ENCODE measurements at regions not wholly inside any gene's neighbourhood (a gene's known extent, or its start where the extent isn't known, plus 50 kb on each side); places are given as distances from the start of the nearest gene placed in this dataset.

GRCh38 chr14:58961045-58961731 lies 227.3 kb upstream of the DAAM1 start:
- Mint-ChIP-seq H3K27ac (no peak overlapping the region), H3K27me3 (ENCODE audit: low read depth) (no peaks in the 10 kb centered on the region), H3K4me3 (no peak overlapping the region), H3K36me3 (no peaks in the 10 kb centered on the region), H3K9me3 (peaks cover 8% of the 10 kb centered on the region), H3K4me1 (peaks cover 15% of the 10 kb centered on the region)
- ChIA-PET POLR2A (no interaction called here), CTCF (no interaction called here)
- ATAC-seq: no peak
- TF ChIP-seq ZBTB21 (CRISPR knock-in tag; IDR thresholded peaks at IDR 0.05; ENCODE audit: borderline replicate concordance): no peak
- no peak for TF ChIP-seq EMX1 (CRISPR knock-in tag; IDR thresholded peaks at IDR 0.05)
- no peak for TF ChIP-seq USF1 (CRISPR knock-in tag; IDR thresholded peaks at IDR 0.05)
- no peak for TF ChIP-seq USF2 (CRISPR knock-in tag; IDR thresholded peaks at IDR 0.05)
- TF ChIP-seq FOXJ3 (CRISPR knock-in tag; IDR thresholded peaks at IDR 0.05; ENCODE audit: borderline replicate concordance): no peak
- TF ChIP-seq CBFB (CRISPR knock-in tag; IDR thresholded peaks at IDR 0.05; ENCODE audit: low read depth): no peak
- TF ChIP-seq NR1H2 (CRISPR knock-in tag; IDR thresholded peaks at IDR 0.05): no peak
- TF ChIP-seq NR3C1 (CRISPR knock-in tag; conservative IDR thresholded peaks at IDR 0.05; ENCODE audit: low read depth): no peak
- TF ChIP-seq NFE2L1 (CRISPR knock-in tag; IDR thresholded peaks at IDR 0.05): no peak
- no peak for TF ChIP-seq JUN (CRISPR knock-in tag; IDR thresholded peaks at IDR 0.05)
- TF ChIP-seq CREM (CRISPR knock-in tag; IDR thresholded peaks at IDR 0.05): no peak
- TF ChIP-seq HMGA2 (CRISPR knock-in tag; IDR thresholded peaks at IDR 0.05): no peak
- TF ChIP-seq FOXP1 (CRISPR knock-in tag; IDR thresholded peaks at IDR 0.05; ENCODE audit: borderline replicate concordance): no peak
- no peak for TF ChIP-seq ZNF281 (CRISPR knock-in tag; IDR thresholded peaks at IDR 0.05)
- TF ChIP-seq HMGXB4 (CRISPR knock-in tag; IDR thresholded peaks at IDR 0.05): no peak
- TF ChIP-seq E2F5 (CRISPR knock-in tag; IDR thresholded peaks at IDR 0.05): no peak
- no peak for DNase-seq (ENCODE audit: low spot score)

GRCh38 chr14:58963873-58964597 lies 224.4 kb upstream of the DAAM1 start:
- ChIA-PET CTCF (interaction anchor here (1.0 kb wide), 1 partner anchor 9 kb away, joined by 3 read pairs; no protein-coding TSS in a partner anchor), POLR2A (no interaction called here)
- ATAC-seq (no peak), DNase-seq (ENCODE audit: low spot score) (no peak)
- no peaks in the 10 kb centered on the region; the same call in 1 of the 2 replicates for H3K27me3 Mint-ChIP-seq (ENCODE audit: low read depth)
- no peaks in the 10 kb centered on the region for H3K36me3 Mint-ChIP-seq
- H3K4me1 Mint-ChIP-seq: peaks cover 7% of the 10 kb centered on the region
- H3K27ac Mint-ChIP-seq: no peak overlapping the region
- H3K9me3 Mint-ChIP-seq: no peaks in the 10 kb centered on the region
- H3K4me3 Mint-ChIP-seq: no peak overlapping the region
- TF ChIP-seq JUN (CRISPR knock-in tag; IDR thresholded peaks at IDR 0.05) (no peak), ATF6 (CRISPR knock-in tag; IDR thresholded peaks at IDR 0.05) (no peak), MLX (CRISPR knock-in tag; IDR thresholded peaks at IDR 0.05) (no peak), ZNF317 (CRISPR knock-in tag; IDR thresholded peaks at IDR 0.05; ENCODE audit: borderline replicate concordance, low read depth) (no peak), SMAD3 (CRISPR knock-in tag; IDR thresholded peaks at IDR 0.05; ENCODE audit: borderline replicate concordance) (no peak), ZSCAN18 (CRISPR knock-in tag; IDR thresholded peaks at IDR 0.05) (no peak)
